SK-N-SH (cell line): ENCODE measurements at regions not wholly inside any gene's neighbourhood (a gene's known extent, or its start where the extent isn't known, plus 50 kb on each side); places are given as distances from the start of the nearest gene placed in this dataset.

ENCODE experiments used
- CHD2 ChIP-seq: fragments of 150-350 bp; IDR thresholded peaks from 2 replicates; pipeline ENCODE4 v1.6.1; 2018; ENCODE audit warnings: low read length; ENCODE audit not compliant: partially characterized antibody
- EP300 ChIP-seq, 2 experiments: IDR thresholded peaks; 2 replicates each; pipeline versions ENCODE4 v1.4.0 to v1.6.1; 2012; ENCODE audit warnings: borderline replicate concordance in 1 of 2, low read depth in 1 of 2, low read length in 1 of 2
- GABPA ChIP-seq: IDR thresholded peaks from 2 replicates; pipeline ENCODE4 v1.4.0; 2012; ENCODE audit warnings: low read depth, mild to moderate bottlenecking
- GATA2 ChIP-seq: sonication (generic); formaldehyde crosslinking; IDR thresholded peaks from 2 replicates; pipeline ENCODE4 v1.5.0; 2020; ENCODE audit warnings: mild to moderate bottlenecking, missing genetic modification reagents
- JUND ChIP-seq: IDR thresholded peaks from 2 replicates; pipeline ENCODE4 v1.4.0; 2012
- POLR2AphosphoS5 ChIP-seq: IDR thresholded peaks from 2 replicates; pipeline ENCODE4 v1.6.1; 2012; ENCODE audit warnings: low read depth, low read length
- RAD21 ChIP-seq: IDR thresholded peaks from 2 replicates; pipeline ENCODE4 v1.6.1; 2012; ENCODE audit warnings: mild to moderate bottlenecking, low read length
- RCOR1 ChIP-seq: fragments of 150-350 bp; IDR thresholded peaks from 2 replicates; pipeline ENCODE4 v1.6.1; 2017; ENCODE audit warnings: antibody characterized with exemption, low read length
- RXRA ChIP-seq: IDR thresholded peaks from 2 replicates; pipeline ENCODE4 v1.4.0; 2012; ENCODE audit warnings: low read depth, mild to moderate bottlenecking, borderline replicate concordance
- USF1 ChIP-seq: IDR thresholded peaks from 2 replicates; pipeline ENCODE4 v1.4.0; 2012; ENCODE audit warnings: low read depth, borderline replicate concordance
- YY1 ChIP-seq: IDR thresholded peaks from 2 replicates; pipeline ENCODE4 v1.4.0; 2012; ENCODE audit warnings: low read depth, mild to moderate bottlenecking
- TF ChIP-seq, protein P1 (sequence below): fragments of 200-600 bp; sonication (generic); IDR thresholded peaks from 2 replicates; pipeline ENCODE4 v1.6.1; 2017; ENCODE audit warnings: antibody characterized with exemption, mild to moderate bottlenecking, moderate library complexity
- TF ChIP-seq, protein P2 (sequence below): IDR thresholded peaks from 2 replicates; pipeline ENCODE4 v1.4.0; 2012; ENCODE audit warnings: low read depth

- TF ChIP-seq GABPA (no peak), YY1 (no peak), JUND (no peak), CHD2 (no peak), USF1 (no peak), RXRA (no peak), RAD21 (no peak), RCOR1 (no peak), EP300 (IDR thresholded peaks at IDR 0.05; ENCODE audit: borderline replicate concordance in 1 of 2, low read depth in 1 of 2, low read length in 1 of 2) (no peak), POLR2AphosphoS5 (no peak), GATA2 (CRISPR knock-in tag) (no peak)
- TF ChIP-seq, protein P1, sequence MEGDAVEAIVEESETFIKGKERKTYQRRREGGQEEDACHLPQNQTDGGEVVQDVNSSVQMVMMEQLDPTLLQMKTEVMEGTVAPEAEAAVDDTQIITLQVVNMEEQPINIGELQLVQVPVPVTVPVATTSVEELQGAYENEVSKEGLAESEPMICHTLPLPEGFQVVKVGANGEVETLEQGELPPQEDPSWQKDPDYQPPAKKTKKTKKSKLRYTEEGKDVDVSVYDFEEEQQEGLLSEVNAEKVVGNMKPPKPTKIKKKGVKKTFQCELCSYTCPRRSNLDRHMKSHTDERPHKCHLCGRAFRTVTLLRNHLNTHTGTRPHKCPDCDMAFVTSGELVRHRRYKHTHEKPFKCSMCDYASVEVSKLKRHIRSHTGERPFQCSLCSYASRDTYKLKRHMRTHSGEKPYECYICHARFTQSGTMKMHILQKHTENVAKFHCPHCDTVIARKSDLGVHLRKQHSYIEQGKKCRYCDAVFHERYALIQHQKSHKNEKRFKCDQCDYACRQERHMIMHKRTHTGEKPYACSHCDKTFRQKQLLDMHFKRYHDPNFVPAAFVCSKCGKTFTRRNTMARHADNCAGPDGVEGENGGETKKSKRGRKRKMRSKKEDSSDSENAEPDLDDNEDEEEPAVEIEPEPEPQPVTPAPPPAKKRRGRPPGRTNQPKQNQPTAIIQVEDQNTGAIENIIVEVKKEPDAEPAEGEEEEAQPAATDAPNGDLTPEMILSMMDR: no peak
- TF ChIP-seq, protein P2, sequence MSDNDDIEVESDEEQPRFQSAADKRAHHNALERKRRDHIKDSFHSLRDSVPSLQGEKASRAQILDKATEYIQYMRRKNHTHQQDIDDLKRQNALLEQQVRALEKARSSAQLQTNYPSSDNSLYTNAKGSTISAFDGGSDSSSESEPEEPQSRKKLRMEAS: no peak
These were observed 66.2 kb upstream of the SOX21 start for GRCh38 chr13:94778585-94778984.
